ENCODE measurements at regions not wholly inside any gene's neighbourhood (a gene's known extent, or its start where the extent isn't known, plus 50 kb on each side); places are given as distances from the start of the nearest gene placed in this dataset.

DNA sequence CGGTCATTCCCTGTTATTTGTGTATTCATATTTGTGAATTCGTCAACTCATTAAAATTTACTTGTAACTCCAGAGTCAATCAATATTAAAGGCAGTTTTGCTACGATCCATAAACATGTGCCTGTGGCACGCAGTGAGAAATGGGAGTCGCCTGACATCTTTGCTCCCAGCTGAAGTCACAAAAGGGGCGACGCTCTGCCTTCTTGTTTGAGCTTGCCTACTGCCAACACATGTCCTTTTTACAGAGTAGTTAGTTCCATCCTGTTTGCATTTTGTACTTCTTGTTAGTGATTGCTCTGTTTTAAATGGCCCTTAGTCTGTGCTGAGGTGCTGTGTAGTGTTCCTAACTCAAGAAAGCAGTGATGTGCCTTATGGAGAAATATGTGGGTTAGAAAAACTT is 305.3 kb downstream of the ETS1 start:
- H3K36me3 ChIP-seq (ENCODE audit: control insufficient read depth, low read length), result no peaks in the 10 kb centered on the region
- no peaks in the 10 kb centered on the region for H4K20me1 ChIP-seq (ENCODE audit: control insufficient read depth, insufficient read depth, low read depth, low read length)
- H3K4me1 ChIP-seq (ENCODE audit: control insufficient read depth, low read length), result peaks cover 35% of the 10 kb centered on the region
- H3K4me3 ChIP-seq (ENCODE audit: low read length), result no peak overlapping the region
- H3K4me2 ChIP-seq (ENCODE audit: low read length), result no peak overlapping the region
- no peak for TF ChIP-seq EZH2phosphoT487 (IDR thresholded peaks at IDR 0.05; ENCODE audit: borderline replicate concordance, low read length)
- TF ChIP-seq, protein P1, sequence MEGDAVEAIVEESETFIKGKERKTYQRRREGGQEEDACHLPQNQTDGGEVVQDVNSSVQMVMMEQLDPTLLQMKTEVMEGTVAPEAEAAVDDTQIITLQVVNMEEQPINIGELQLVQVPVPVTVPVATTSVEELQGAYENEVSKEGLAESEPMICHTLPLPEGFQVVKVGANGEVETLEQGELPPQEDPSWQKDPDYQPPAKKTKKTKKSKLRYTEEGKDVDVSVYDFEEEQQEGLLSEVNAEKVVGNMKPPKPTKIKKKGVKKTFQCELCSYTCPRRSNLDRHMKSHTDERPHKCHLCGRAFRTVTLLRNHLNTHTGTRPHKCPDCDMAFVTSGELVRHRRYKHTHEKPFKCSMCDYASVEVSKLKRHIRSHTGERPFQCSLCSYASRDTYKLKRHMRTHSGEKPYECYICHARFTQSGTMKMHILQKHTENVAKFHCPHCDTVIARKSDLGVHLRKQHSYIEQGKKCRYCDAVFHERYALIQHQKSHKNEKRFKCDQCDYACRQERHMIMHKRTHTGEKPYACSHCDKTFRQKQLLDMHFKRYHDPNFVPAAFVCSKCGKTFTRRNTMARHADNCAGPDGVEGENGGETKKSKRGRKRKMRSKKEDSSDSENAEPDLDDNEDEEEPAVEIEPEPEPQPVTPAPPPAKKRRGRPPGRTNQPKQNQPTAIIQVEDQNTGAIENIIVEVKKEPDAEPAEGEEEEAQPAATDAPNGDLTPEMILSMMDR (IDR thresholded peaks at IDR 0.05; ENCODE audit: low read depth, low read length, poor library complexity, severe bottlenecking), result no peak
- no peaks in the 10 kb centered on the region for H3F3A ChIP-seq (ENCODE audit: control insufficient read depth, insufficient read depth)
- H3K27me3 ChIP-seq (ENCODE audit: control insufficient read depth, low read length), result no peaks in the 10 kb centered on the region
- H3K27ac ChIP-seq (ENCODE audit: low read depth, low read length), result no peak overlapping the region
- no peaks in the 10 kb centered on the region for H3K9me2 ChIP-seq (replicated peaks; ENCODE audit: control insufficient read depth, low read length)
- H3K9me3 ChIP-seq (ENCODE audit: control insufficient read depth, insufficient read depth, low read length), result no peaks in the 10 kb centered on the region
- H3K79me2 ChIP-seq (ENCODE audit: control insufficient read depth, low read length), result peaks cover 5% of the 10 kb centered on the region

DNA sequence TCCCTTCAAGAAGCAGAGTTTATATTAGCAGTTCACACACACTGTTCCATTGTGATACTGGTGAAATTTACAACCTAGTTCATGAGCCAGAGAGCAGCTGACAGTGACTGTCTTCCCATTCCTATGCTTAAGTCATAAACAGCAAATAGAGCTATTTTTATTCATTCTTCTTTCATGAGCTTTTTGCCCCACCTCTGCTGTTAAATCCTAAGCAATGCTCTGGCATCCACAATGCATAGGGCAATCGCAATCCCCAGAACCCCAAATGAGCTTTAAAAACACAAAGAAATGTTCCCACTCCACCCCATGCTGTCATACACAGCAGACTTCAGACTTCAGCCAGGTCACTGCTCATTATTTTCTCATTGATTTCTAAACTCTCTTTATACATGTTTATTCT is 307.5 kb downstream of the ETS1 start:
- H3K4me3 ChIP-seq (ENCODE audit: low read length), result no peak overlapping the region
- H4K20me1 ChIP-seq (ENCODE audit: control insufficient read depth, insufficient read depth, low read depth, low read length), result no peaks in the 10 kb centered on the region
- H3K27ac ChIP-seq (ENCODE audit: low read depth, low read length), result no peak overlapping the region
- peaks cover 5% of the 10 kb centered on the region for H3K79me2 ChIP-seq (ENCODE audit: control insufficient read depth, low read length)
- no peak for TF ChIP-seq EZH2phosphoT487 (IDR thresholded peaks at IDR 0.05; ENCODE audit: borderline replicate concordance, low read length)
- TF ChIP-seq, protein P1 (IDR thresholded peaks at IDR 0.05; ENCODE audit: low read depth, low read length, poor library complexity, severe bottlenecking), result no peak
- peaks cover 2% of the 10 kb centered on the region; the same call in 1 of the 2 replicates for H3K9me3 ChIP-seq (ENCODE audit: control insufficient read depth, insufficient read depth, low read length)
- no peaks in the 10 kb centered on the region for H3K27me3 ChIP-seq (ENCODE audit: control insufficient read depth, low read length)
- peaks cover 6% of the 10 kb centered on the region for H3K36me3 ChIP-seq (ENCODE audit: control insufficient read depth, low read length)
- H3K4me1 ChIP-seq (ENCODE audit: control insufficient read depth, low read length), result peaks cover 34% of the 10 kb centered on the region
- H3K9me2 ChIP-seq (replicated peaks; ENCODE audit: control insufficient read depth, low read length), result no peaks in the 10 kb centered on the region
- peak overlapping the region; percentile 60; the same call in 1 of the 2 replicates for H3K4me2 ChIP-seq (ENCODE audit: low read length)
- H3F3A ChIP-seq (ENCODE audit: control insufficient read depth, insufficient read depth), result no peaks in the 10 kb centered on the region

DNA sequence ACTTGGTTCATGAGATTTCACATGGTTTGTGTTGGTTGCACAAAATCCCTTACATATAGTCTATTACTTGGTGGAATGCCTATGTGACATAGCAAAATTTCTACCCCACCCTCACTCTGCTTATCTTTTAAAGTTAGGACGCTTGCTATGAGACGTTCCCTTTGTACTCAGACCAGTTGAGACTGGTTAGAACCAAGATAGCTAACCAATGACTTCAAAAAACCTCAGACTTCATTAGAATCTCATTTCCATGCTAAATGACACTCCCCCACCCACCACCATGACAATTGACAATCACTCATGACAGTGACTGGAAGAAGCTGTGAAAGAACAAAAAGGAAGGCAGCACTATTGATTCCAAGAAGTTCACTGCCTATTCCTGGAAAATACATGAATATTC is 313.6 kb downstream of the ETS1 start:
- peaks cover 2% of the 10 kb centered on the region; the same call in 1 of the 2 replicates for H3K9me3 ChIP-seq (ENCODE audit: control insufficient read depth, insufficient read depth, low read length)
- H3K4me2 ChIP-seq (ENCODE audit: low read length), result peak overlapping the region; percentile 65
- H3K27me3 ChIP-seq (ENCODE audit: control insufficient read depth, low read length), result no peaks in the 10 kb centered on the region
- H3K27ac ChIP-seq (ENCODE audit: low read depth, low read length), result peak overlapping the region; percentile 45
- H3K79me2 ChIP-seq (ENCODE audit: control insufficient read depth, low read length), result peaks cover 42% of the 10 kb centered on the region
- no peaks in the 10 kb centered on the region for H3K9me2 ChIP-seq (replicated peaks; ENCODE audit: control insufficient read depth, low read length)
- peaks cover 24% of the 10 kb centered on the region for H3K36me3 ChIP-seq (ENCODE audit: control insufficient read depth, low read length)
- H3K4me3 ChIP-seq (ENCODE audit: low read length), result 0 out of 2 replicates have a peak overlapping the region, but pooled peaks have one; percentile 36
- no peak for TF ChIP-seq EZH2phosphoT487 (IDR thresholded peaks at IDR 0.05; ENCODE audit: borderline replicate concordance, low read length)
- TF ChIP-seq, protein P1 (IDR thresholded peaks at IDR 0.05; ENCODE audit: low read depth, low read length, poor library complexity, severe bottlenecking), result no peak
- H3K4me1 ChIP-seq (ENCODE audit: control insufficient read depth, low read length), result peaks cover 69% of the 10 kb centered on the region
- H3F3A ChIP-seq (ENCODE audit: control insufficient read depth, insufficient read depth), result peaks cover 2% of the 10 kb centered on the region; the same call in 1 of the 2 replicates
- no peaks in the 10 kb centered on the region for H4K20me1 ChIP-seq (ENCODE audit: control insufficient read depth, insufficient read depth, low read depth, low read length)

All from DOHH2 (cell line).